GM12891 (cell line): ENCODE measurements at regions not wholly inside any gene's neighbourhood (a gene's known extent, or its start where the extent isn't known, plus 50 kb on each side); places are given as distances from the start of the nearest gene placed in this dataset.

ENCODE experiments used
- PAX5 ChIP-seq: IDR thresholded peaks from 2 replicates; pipeline ENCODE4 v1.6.1; 2011; ENCODE audit warnings: low read length, moderate library complexity, mild to moderate bottlenecking; ENCODE audit not compliant: insufficient read depth, severe bottlenecking
- POLR2A ChIP-seq: IDR thresholded peaks from 2 replicates; pipeline ENCODE4 v1.6.1; 2011; ENCODE audit warnings: low read depth, low read length, control low read depth
- POLR2AphosphoS5 ChIP-seq: IDR thresholded peaks from 2 replicates; pipeline ENCODE4 v1.6.1; 2011; ENCODE audit warnings: low read depth, low read length, control low read depth
- POU2F2 ChIP-seq: IDR thresholded peaks from 2 replicates; pipeline ENCODE4 v1.6.1; 2011; ENCODE audit warnings: low read depth, mild to moderate bottlenecking, control low read depth, low read length, moderate library complexity
- SPI1 ChIP-seq: IDR thresholded peaks from 2 replicates; pipeline ENCODE4 v1.6.1; 2011; ENCODE audit warnings: low read depth, low read length, control low read depth
- TAF1 ChIP-seq: IDR thresholded peaks from 2 replicates; pipeline ENCODE4 v1.6.1; 2011; ENCODE audit warnings: low read depth, low read length, control low read depth

GRCh38 chr6:14544666-14545065 lies 427.1 kb downstream of the CD83 start:
- TF ChIP-seq POLR2A (no peak), POLR2AphosphoS5 (no peak), PAX5 (no peak), TAF1 (no peak), SPI1 (no peak), POU2F2 (no peak)
